H1 (cell line): ENCODE measurements at regions not wholly inside any gene's neighbourhood (a gene's known extent, or its start where the extent isn't known, plus 50 kb on each side); places are given as distances from the start of the nearest gene placed in this dataset.

ENCODE experiments used
- CEBPB ChIP-seq: IDR thresholded peaks from 2 replicates; pipeline ENCODE4 v1.6.1; 2012; ENCODE audit warnings: low read depth, low read length
- EZH2 ChIP-seq: fragments of 200-600 bp; sonication (generic); IDR thresholded peaks from 2 replicates; pipeline ENCODE4 v1.7.1; 2012; ENCODE audit warnings: low read depth, mild to moderate bottlenecking, moderate library complexity, low read length, inconsistent platforms; ENCODE audit not compliant: severe bottlenecking
- SUZ12 ChIP-seq: fragments of 200-600 bp; sonication (generic); IDR thresholded peaks from 2 replicates; pipeline ENCODE4 v1.6.1; 2012; ENCODE audit warnings: mild to moderate bottlenecking, inconsistent platforms, low read length, moderate library complexity, mixed read lengths
- TCF12 ChIP-seq: IDR thresholded peaks from 2 replicates; pipeline ENCODE4 v1.6.1; 2011; ENCODE audit warnings: low read depth, mild to moderate bottlenecking, low read length

DNA sequence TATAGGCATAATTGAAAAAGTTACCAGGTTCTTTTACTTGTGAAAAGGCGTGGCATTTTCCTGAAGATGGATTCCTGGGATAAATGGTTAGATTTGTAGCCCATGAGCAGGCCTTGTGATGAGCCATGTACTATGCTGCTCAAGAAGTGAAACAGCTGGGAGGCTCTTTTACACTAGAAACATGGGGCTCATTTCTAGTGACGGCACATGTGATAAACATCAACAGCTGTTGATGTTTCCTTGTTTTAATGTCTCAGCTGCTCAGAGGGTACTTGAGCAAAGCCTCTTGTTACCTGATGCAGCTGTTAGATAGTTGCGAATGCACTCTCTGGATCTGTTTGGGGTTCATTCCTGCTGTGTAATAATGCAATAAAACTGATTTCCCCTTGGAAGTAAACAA lies 396.8 kb downstream of the GUCY1A2 start:
- TF ChIP-seq SUZ12 (no peak), EZH2 (no peak), TCF12 (no peak), CEBPB (no peak)
